Thyroid gland (tissue), 4 donors: ENCODE measurements at regions not wholly inside any gene's neighbourhood (a gene's known extent, or its start where the extent isn't known, plus 50 kb on each side); places are given as distances from the start of the nearest gene placed in this dataset.

Experiments used
- DNase-seq, 2 donors: peaks; one replicate each; pipeline ENCODE4 v3.0.0-alpha.2; 2019
- H3K27ac ChIP-seq, 3 donors: fragments of 200-600 bp; sonication (generic); 1 replicate in 2 of 3; 2 replicates in 1 of 3; pipeline ENCODE4 v1.5.1; 2016 to 2019; ENCODE audit warnings: mild to moderate bottlenecking in 1 of 3, moderate library complexity in 1 of 3
- H3K27me3 ChIP-seq: fragments of 200-600 bp; sonication (generic); one replicate; pipeline ENCODE4 v1.5.1; 2019
- H3K36me3 ChIP-seq, 2 donors: fragments of 200-600 bp; sonication (generic); one replicate each; pipeline ENCODE4 v1.5.1; 2016 to 2019
- H3K4me1 ChIP-seq, 2 donors: fragments of 200-600 bp; sonication (generic); one replicate each; pipeline ENCODE4 v1.5.1; 2017 to 2019
- H3K4me3 ChIP-seq, 3 donors: fragments of 200-600 bp; sonication (generic); replicated peaks in 1 of 3; 1 replicate in 2 of 3; 2 replicates in 1 of 3; pipeline ENCODE4 v1.5.1; 2016; ENCODE audit warnings: mild to moderate bottlenecking in 1 of 3
- H3K9me3 ChIP-seq: fragments of 200-600 bp; sonication (generic); one replicate; pipeline ENCODE4 v1.5.1; 2017
- POLR2A ChIP-seq, 2 donors: fragments of 450-650 bp; IDR thresholded peaks; one replicate each; pipeline ENCODE4 v1.6.1; 2017; ENCODE audit warnings: antibody characterized with exemption in 2 of 2, mild to moderate bottlenecking in 2 of 2, moderate library complexity in 1 of 2
- WGBS, 2 donors: methylation state at CpG; one replicate each; pipeline ENCODE4 v1.1.5; 2017; 5-methylcytosine and 5-hydroxymethylcytosine counted together
- intact Hi-C: fragments of 100-400 bp; cut with DNase I; formaldehyde crosslinking; loops from one replicate; pipeline ENCODE4 v1.15.1; 2023
- TF ChIP-seq, protein P1 (sequence below), 6 experiments: fragments of 200-600 bp in 3 of 6; fragments of 450-650 bp in 3 of 6; sonication (generic) in 3 of 6; IDR thresholded peaks; one replicate each; pipeline ENCODE4 v1.5.1; 2016 to 2019; ENCODE audit warnings: antibody characterized with exemption in 6 of 6, mild to moderate bottlenecking in 2 of 6, inconsistent platforms in 1 of 6, moderate library complexity in 1 of 6

GRCh38 chr9:82673919-82674318 lies 389.0 kb downstream of the RASEF start:
- Histone ChIP-seq H3K27me3 (no peaks in the 10 kb centered on the region), H3K4me3 (no peak overlapping the region), H3K36me3 (no peaks in the 10 kb centered on the region), H3K27ac (no peak overlapping the region), H3K4me1 (no peaks in the 10 kb centered on the region), H3K9me3 (no peaks in the 10 kb centered on the region)
- intact Hi-C loops, result no loop called here
- 54 to 63% methylated on average over 3 of the region's 3 CpGs for WGBS, 2 donors
- no peak for TF ChIP-seq POLR2A (IDR thresholded peaks at IDR 0.05)
- TF ChIP-seq, protein P1, sequence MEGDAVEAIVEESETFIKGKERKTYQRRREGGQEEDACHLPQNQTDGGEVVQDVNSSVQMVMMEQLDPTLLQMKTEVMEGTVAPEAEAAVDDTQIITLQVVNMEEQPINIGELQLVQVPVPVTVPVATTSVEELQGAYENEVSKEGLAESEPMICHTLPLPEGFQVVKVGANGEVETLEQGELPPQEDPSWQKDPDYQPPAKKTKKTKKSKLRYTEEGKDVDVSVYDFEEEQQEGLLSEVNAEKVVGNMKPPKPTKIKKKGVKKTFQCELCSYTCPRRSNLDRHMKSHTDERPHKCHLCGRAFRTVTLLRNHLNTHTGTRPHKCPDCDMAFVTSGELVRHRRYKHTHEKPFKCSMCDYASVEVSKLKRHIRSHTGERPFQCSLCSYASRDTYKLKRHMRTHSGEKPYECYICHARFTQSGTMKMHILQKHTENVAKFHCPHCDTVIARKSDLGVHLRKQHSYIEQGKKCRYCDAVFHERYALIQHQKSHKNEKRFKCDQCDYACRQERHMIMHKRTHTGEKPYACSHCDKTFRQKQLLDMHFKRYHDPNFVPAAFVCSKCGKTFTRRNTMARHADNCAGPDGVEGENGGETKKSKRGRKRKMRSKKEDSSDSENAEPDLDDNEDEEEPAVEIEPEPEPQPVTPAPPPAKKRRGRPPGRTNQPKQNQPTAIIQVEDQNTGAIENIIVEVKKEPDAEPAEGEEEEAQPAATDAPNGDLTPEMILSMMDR (IDR thresholded peaks at IDR 0.05), result no peak
- no peak for DNase-seq

GRCh38 chr9:82675102-82675501 lies 387.8 kb downstream of the RASEF start:
- TF ChIP-seq POLR2A (IDR thresholded peaks at IDR 0.05), result no peak
- TF ChIP-seq, protein P1 (IDR thresholded peaks at IDR 0.05), result no peak
- H3K9me3 ChIP-seq, result no peaks in the 10 kb centered on the region
- intact Hi-C loops, result no loop called here
- no peaks in the 10 kb centered on the region for H3K36me3 ChIP-seq
- no peak overlapping the region for H3K27ac ChIP-seq
- no peak for DNase-seq
- no peaks in the 10 kb centered on the region for H3K27me3 ChIP-seq
- 92 to 94% methylated on average over 4 of the region's 4 CpGs for WGBS, 2 donors
- H3K4me3 ChIP-seq, result no peak overlapping the region
- H3K4me1 ChIP-seq, result no peaks in the 10 kb centered on the region

- TF ChIP-seq POLR2A (IDR thresholded peaks at IDR 0.05), result no peak
- TF ChIP-seq, protein P1 (IDR thresholded peaks at IDR 0.05), result no peak
- intact Hi-C loops, result no loop called here
- no peak overlapping the region for H3K27ac ChIP-seq
- no peaks in the 10 kb centered on the region for H3K9me3 ChIP-seq
- no peak overlapping the region for H3K4me3 ChIP-seq
- H3K4me1 ChIP-seq, result no peaks in the 10 kb centered on the region
- H3K36me3 ChIP-seq, result no peaks in the 10 kb centered on the region
- H3K27me3 ChIP-seq, result no peaks in the 10 kb centered on the region
- no peak for DNase-seq
- 85 to 89% methylated on average over 2 of the region's 2 CpGs for WGBS, 2 donors
These were observed 387.3 kb downstream of the RASEF start for GRCh38 chr9:82675605-82676004.

GRCh38 chr9:82677086-82677485 lies 385.9 kb downstream of the RASEF start:
- 85 to 89% methylated on average over 1 of the region's 1 CpG for WGBS, 2 donors
- intact Hi-C loops, result no loop called here

GRCh38 chr9:82679472-82679871 lies 383.5 kb downstream of the RASEF start:
- no peak for TF ChIP-seq POLR2A (IDR thresholded peaks at IDR 0.05)
- TF ChIP-seq, protein P1 (IDR thresholded peaks at IDR 0.05), result no peak
- 87 to 90% methylated on average over 2 of the region's 2 CpGs for WGBS, 2 donors
- no peaks in the 10 kb centered on the region for H3K4me1 ChIP-seq
- no peak overlapping the region for H3K4me3 ChIP-seq
- H3K36me3 ChIP-seq, result no peaks in the 10 kb centered on the region
- no peak overlapping the region for H3K27ac ChIP-seq
- intact Hi-C loops, result no loop called here
- no peaks in the 10 kb centered on the region for H3K27me3 ChIP-seq
- no peak for DNase-seq
- no peaks in the 10 kb centered on the region for H3K9me3 ChIP-seq

More at GRCh38 chr9:82677086-82677485, 385.9 kb downstream of the RASEF start:
- DNase-seq, result no peak
- TF ChIP-seq POLR2A (IDR thresholded peaks at IDR 0.05), result no peak
- TF ChIP-seq, protein P1 (IDR thresholded peaks at IDR 0.05), result no peak
- no peaks in the 10 kb centered on the region for H3K36me3 ChIP-seq
- no peaks in the 10 kb centered on the region for H3K9me3 ChIP-seq
- H3K27me3 ChIP-seq, result no peaks in the 10 kb centered on the region
- no peak overlapping the region for H3K4me3 ChIP-seq
- H3K4me1 ChIP-seq, result no peaks in the 10 kb centered on the region
- H3K27ac ChIP-seq, result no peak overlapping the region
